ENCODE measurements at regions not wholly inside any gene's neighbourhood (a gene's known extent, or its start where the extent isn't known, plus 50 kb on each side); places are given as distances from the start of the nearest gene placed in this dataset.

GRCh38 chr9:108475813-108476212 is 380.0 kb downstream of the ACTL7B start:
- H3K18ac ChIP-seq (ENCODE audit: insufficient read length, low read depth, low read length), result no peak overlapping the region
- H2BK20ac ChIP-seq (ENCODE audit: low read depth, low read length, poor library complexity, severe bottlenecking), result no peak overlapping the region
- H3K4ac ChIP-seq (ENCODE audit: low read depth, low read length), result no peak overlapping the region
- H4K20me1 ChIP-seq (ENCODE audit: control insufficient read depth, insufficient read depth, insufficient read length), result no peaks in the 10 kb centered on the region
- no peak overlapping the region for H4K8ac ChIP-seq (replicated peaks; ENCODE audit: insufficient read length, low read depth, low read length)
- no peak overlapping the region for H3K4me2 ChIP-seq (ENCODE audit: insufficient read depth, insufficient read length, low read length)
- no peak overlapping the region for H2AFZ ChIP-seq (ENCODE audit: low read length)
- H3K56ac ChIP-seq (ENCODE audit: insufficient read length, low read depth, low read length), result no peak overlapping the region
- H3K27me3 ChIP-seq (ENCODE audit: insufficient read depth, low read length), result no peaks in the 10 kb centered on the region
- no peak overlapping the region for H2BK12ac ChIP-seq (ENCODE audit: insufficient read length, low read depth, low read length)
- H3K4me1 ChIP-seq (ENCODE audit: insufficient read depth, low read length), result peaks cover 6% of the 10 kb centered on the region
- no peak overlapping the region for H3K9ac ChIP-seq (ENCODE audit: extremely low read depth, insufficient read length, low read length)
- Mint-ChIP-seq H3K9me3 (no peaks in the 10 kb centered on the region), H3K27ac (no peak overlapping the region), H3K4me3 (no peak overlapping the region), H3K36me3 (ENCODE audit: insufficient read depth in 1 of 3, low read depth in 3 of 3) (no peaks in the 10 kb centered on the region), H3K4me1 (peaks cover 14 to 19% of the 10 kb centered on the region in 2 experiments), H3K27me3 (ENCODE audit: low read depth) (no peaks in the 10 kb centered on the region; the same call in 1 of the 2 replicates)
- no peak overlapping the region for H2BK5ac ChIP-seq (ENCODE audit: insufficient read length, low read length)
- no peak overlapping the region for H2BK120ac ChIP-seq (ENCODE audit: low read depth, low read length, poor library complexity, severe bottlenecking)
- H4K91ac ChIP-seq (ENCODE audit: insufficient read length, low read depth, low read length), result no peak overlapping the region
- DNase-seq, result no peak
- no peak overlapping the region for H3T11ph ChIP-seq (ENCODE audit: low read length)
- no peak overlapping the region for H3K27ac ChIP-seq (ENCODE audit: insufficient read length, low read depth, low read length)
- H3K79me1 ChIP-seq (ENCODE audit: insufficient read depth, low read depth, low read length, poor library complexity, severe bottlenecking), result no peaks in the 10 kb centered on the region
- WGBS (ENCODE audit: extremely low coverage, insufficient read length, low lambda C conversion rate), result no CpG with 5 or more reads among the region's 2 CpGs
- no peaks in the 10 kb centered on the region for H3K23me2 ChIP-seq (ENCODE audit: insufficient read length, low read depth, low read length, poor library complexity, severe bottlenecking)
- H3K23ac ChIP-seq (ENCODE audit: insufficient read length, low read depth, low read length), result no peak overlapping the region
- no peak for TF ChIP-seq CTCF (conservative IDR thresholded peaks at IDR 0.05)
- H3K9me3 ChIP-seq (ENCODE audit: control insufficient read depth, low read depth, low read length), result no peaks in the 10 kb centered on the region
- H2BK15ac ChIP-seq (ENCODE audit: low read depth, low read length), result no peak overlapping the region
- H2AK5ac ChIP-seq (ENCODE audit: insufficient read length, low read length), result no peak overlapping the region
- no peak overlapping the region for H3K14ac ChIP-seq (ENCODE audit: insufficient read depth, low read length)
- no peak overlapping the region for H4K5ac ChIP-seq (ENCODE audit: insufficient read length, low read depth, low read length)
- no peaks in the 10 kb centered on the region for H3K79me2 ChIP-seq (ENCODE audit: insufficient read depth, low read length)
